HEK293 (cell line): ENCODE measurements at regions not wholly inside any gene's neighbourhood (a gene's known extent, or its start where the extent isn't known, plus 50 kb on each side); places are given as distances from the start of the nearest gene placed in this dataset.

Experiments used
- CTCF ChIP-seq: fragments of 450-650 bp; formaldehyde crosslinking; IDR thresholded peaks from 2 replicates; pipeline ENCODE4 v1.5.1; 2016; ENCODE audit warnings: missing biosample characterization, missing genetic modification characterization
- KLF9 ChIP-seq: fragments of 450-650 bp; formaldehyde crosslinking; IDR thresholded peaks from 2 replicates; pipeline ENCODE4 v1.5.1; 2016; ENCODE audit warnings: missing biosample characterization, missing genetic modification characterization, low read depth
- SETDB1 ChIP-seq: IDR thresholded peaks from one replicate; pipeline ENCODE4 v1.6.1; 2017; ENCODE audit warnings: mild to moderate bottlenecking, low read length, moderate library complexity, mixed read lengths; ENCODE audit not compliant: insufficient read length
- ZBTB11 ChIP-seq: fragments of 450-650 bp; formaldehyde crosslinking; conservative IDR thresholded peaks from 2 replicates; pipeline ENCODE4 v1.5.1; 2016; ENCODE audit warnings: low read depth, missing biosample characterization, missing genetic modification characterization
- ZNF76 ChIP-seq: fragments of 450-650 bp; formaldehyde crosslinking; IDR thresholded peaks from 2 replicates; pipeline ENCODE4; 2016; ENCODE audit warnings: low read depth, missing biosample characterization, missing genetic modification characterization, borderline replicate concordance

GRCh38 chrX:94662689-94663088 is 988.7 kb downstream of the FAM133A start:
- TF ChIP-seq CTCF (tag by site-specific recombination) (no peak), ZBTB11 (tag by site-specific recombination) (no peak), ZNF76 (tag by site-specific recombination) (no peak), SETDB1 (no peak), KLF9 (tag by site-specific recombination) (no peak)
